ENCODE measurements at regions not wholly inside any gene's neighbourhood (a gene's known extent, or its start where the extent isn't known, plus 50 kb on each side); places are given as distances from the start of the nearest gene placed in this dataset.

DNA sequence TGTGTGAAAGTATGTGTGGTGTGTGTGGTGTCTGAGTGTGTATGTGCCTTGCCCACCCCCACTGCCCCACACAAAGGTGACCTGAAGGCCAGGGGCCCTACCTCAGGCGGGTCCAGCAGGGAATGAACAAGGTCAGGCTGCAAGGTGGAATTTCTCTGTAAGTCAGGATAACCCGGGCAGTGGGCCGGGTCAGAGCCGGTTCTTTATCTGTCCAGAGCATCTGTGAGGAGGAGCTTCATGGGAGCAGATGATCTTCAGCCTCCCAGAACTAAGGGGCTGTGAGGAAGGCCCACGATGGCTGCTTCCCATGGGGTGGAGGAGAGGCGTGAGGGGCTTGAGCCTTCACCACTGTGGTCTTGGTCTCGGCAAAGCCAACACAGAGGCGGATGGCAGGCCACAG lies 150.3 kb downstream of the TFCP2L1 start:
- Histone ChIP-seq H3K9me3 (replicated peaks; ENCODE audit: control insufficient read depth, insufficient read depth, low read length) (no peaks in the 10 kb centered on the region), H3K36me3 (ENCODE audit: control insufficient read depth in 2 of 2, extremely low read depth in 1 of 2, insufficient read depth in 2 of 2, low read length in 2 of 2) (no peaks in the 10 kb centered on the region), H3K9ac (replicated peaks; ENCODE audit: extremely low read depth, insufficient read depth, low read length) (no peak overlapping the region), H4K20me1 (replicated peaks; ENCODE audit: control insufficient read depth, extremely low read depth, insufficient read depth, low read length) (no peaks in the 10 kb centered on the region), H3K4me2 (ENCODE audit: insufficient read depth, low read length) (no peak overlapping the region), H2AFZ (ENCODE audit: low read depth, low read length) (no peak overlapping the region), H3K4me3 (replicated peaks in 1 of 3; ENCODE audit: insufficient read depth in 1 of 3, low read depth in 1 of 3, low read length in 3 of 3) (no peak overlapping the region), H3K4me1 (ENCODE audit: control insufficient read depth, extremely low read depth, insufficient read depth, low read length) (no peaks in the 10 kb centered on the region), H3K27ac (ENCODE audit: insufficient read depth, low read depth, low read length) (no peak overlapping the region), H3K27me3 (ENCODE audit: control insufficient read depth in 2 of 2, insufficient read depth in 2 of 2, low read length in 2 of 2) (no peaks in the 10 kb centered on the region), H3K9me1 (replicated peaks; ENCODE audit: control insufficient read depth, extremely low read depth, insufficient read depth, low read length) (no peaks in the 10 kb centered on the region), H3K79me2 (ENCODE audit: control insufficient read depth, insufficient read depth, low read length) (no peaks in the 10 kb centered on the region)
- BruUV-seq (replicated peaks): no TSS peak
- POLR2A ChIA-PET: no interaction called here
- TF ChIP-seq, protein P1, sequence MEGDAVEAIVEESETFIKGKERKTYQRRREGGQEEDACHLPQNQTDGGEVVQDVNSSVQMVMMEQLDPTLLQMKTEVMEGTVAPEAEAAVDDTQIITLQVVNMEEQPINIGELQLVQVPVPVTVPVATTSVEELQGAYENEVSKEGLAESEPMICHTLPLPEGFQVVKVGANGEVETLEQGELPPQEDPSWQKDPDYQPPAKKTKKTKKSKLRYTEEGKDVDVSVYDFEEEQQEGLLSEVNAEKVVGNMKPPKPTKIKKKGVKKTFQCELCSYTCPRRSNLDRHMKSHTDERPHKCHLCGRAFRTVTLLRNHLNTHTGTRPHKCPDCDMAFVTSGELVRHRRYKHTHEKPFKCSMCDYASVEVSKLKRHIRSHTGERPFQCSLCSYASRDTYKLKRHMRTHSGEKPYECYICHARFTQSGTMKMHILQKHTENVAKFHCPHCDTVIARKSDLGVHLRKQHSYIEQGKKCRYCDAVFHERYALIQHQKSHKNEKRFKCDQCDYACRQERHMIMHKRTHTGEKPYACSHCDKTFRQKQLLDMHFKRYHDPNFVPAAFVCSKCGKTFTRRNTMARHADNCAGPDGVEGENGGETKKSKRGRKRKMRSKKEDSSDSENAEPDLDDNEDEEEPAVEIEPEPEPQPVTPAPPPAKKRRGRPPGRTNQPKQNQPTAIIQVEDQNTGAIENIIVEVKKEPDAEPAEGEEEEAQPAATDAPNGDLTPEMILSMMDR (IDR thresholded peaks at IDR 0.05; ENCODE audit: extremely low read depth in 1 of 2, insufficient read depth in 1 of 2, low read depth in 1 of 2, low read length in 2 of 2): no peak
- TF ChIP-seq MYC (IDR thresholded peaks at IDR 0.05; ENCODE audit: low read depth, low read length) (no peak), POLR2A (IDR thresholded peaks at IDR 0.05; ENCODE audit: low read depth, low read length) (no peak), GATA2 (IDR thresholded peaks at IDR 0.05; ENCODE audit: insufficient read depth, insufficient read length, low read depth, low read length) (no peak), EZH2 (IDR thresholded peaks at IDR 0.05; ENCODE audit: borderline replicate concordance, low read depth, low read length, severe bottlenecking) (no peak), FOS (IDR thresholded peaks at IDR 0.05; ENCODE audit: borderline replicate concordance, insufficient read depth, low read length) (no peak), JUN (IDR thresholded peaks at IDR 0.05; ENCODE audit: borderline replicate concordance, insufficient read depth, insufficient read length, low read depth) (no peak), POLR2AphosphoS5 (IDR thresholded peaks at IDR 0.05; ENCODE audit: insufficient read depth, low read depth, low read length) (no peak)
- TF ChIP-seq, protein P2, sequence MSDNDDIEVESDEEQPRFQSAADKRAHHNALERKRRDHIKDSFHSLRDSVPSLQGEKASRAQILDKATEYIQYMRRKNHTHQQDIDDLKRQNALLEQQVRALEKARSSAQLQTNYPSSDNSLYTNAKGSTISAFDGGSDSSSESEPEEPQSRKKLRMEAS (IDR thresholded peaks at IDR 0.05; ENCODE audit: insufficient read depth, insufficient read length): no peak
- intact Hi-C loops (cut with micrococcal nuclease) (no loop called here), dilution Hi-C loops (cut with MboI; ENCODE audit: extremely low pct_ligation_motif_present, low sequenced_read_pairs) (no loop called here)
- FAIRE-seq: no peak
- DNase-seq (ENCODE audit: low read depth, low spot score): no peak
- CTCF ChIA-PET: no interaction called here
